ENCODE measurements at regions not wholly inside any gene's neighbourhood (a gene's known extent, or its start where the extent isn't known, plus 50 kb on each side); places are given as distances from the start of the nearest gene placed in this dataset.

DNA sequence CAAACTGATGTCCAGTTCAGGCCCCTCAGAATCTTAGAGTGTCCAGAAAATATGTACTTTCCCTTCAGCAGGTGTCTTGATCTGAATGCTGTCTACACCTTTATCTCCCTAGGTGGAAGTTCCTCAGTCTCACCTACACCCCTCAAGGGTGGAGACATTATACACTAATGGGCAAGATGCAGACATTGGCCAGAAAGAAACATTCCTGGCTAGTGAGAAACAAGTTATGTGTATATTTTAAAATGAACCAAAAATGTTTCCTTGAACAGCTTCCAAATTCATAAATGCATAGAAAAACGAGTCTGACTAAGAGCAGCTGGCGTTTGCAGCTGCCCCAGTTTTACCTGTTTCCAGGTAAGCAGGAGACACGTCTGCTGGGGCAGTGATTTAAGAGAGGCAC lies 140.5 kb upstream of the IRX4 start:
- TF ChIP-seq, protein P1, sequence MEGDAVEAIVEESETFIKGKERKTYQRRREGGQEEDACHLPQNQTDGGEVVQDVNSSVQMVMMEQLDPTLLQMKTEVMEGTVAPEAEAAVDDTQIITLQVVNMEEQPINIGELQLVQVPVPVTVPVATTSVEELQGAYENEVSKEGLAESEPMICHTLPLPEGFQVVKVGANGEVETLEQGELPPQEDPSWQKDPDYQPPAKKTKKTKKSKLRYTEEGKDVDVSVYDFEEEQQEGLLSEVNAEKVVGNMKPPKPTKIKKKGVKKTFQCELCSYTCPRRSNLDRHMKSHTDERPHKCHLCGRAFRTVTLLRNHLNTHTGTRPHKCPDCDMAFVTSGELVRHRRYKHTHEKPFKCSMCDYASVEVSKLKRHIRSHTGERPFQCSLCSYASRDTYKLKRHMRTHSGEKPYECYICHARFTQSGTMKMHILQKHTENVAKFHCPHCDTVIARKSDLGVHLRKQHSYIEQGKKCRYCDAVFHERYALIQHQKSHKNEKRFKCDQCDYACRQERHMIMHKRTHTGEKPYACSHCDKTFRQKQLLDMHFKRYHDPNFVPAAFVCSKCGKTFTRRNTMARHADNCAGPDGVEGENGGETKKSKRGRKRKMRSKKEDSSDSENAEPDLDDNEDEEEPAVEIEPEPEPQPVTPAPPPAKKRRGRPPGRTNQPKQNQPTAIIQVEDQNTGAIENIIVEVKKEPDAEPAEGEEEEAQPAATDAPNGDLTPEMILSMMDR (conservative IDR thresholded peaks at IDR 0.05; ENCODE audit: low read length), result no peak
- TF ChIP-seq EZH2phosphoT487 (IDR thresholded peaks at IDR 0.05; ENCODE audit: borderline replicate concordance), result no peak

All from Loucy (cell line).